Activated CD4-positive, alpha-beta T cell treated with anti-CD3 and anti-CD28 coated beads, Interleukin-2, amount 10 ng/mL, durations not matched to agents 24 days and 14 days (primary cell): ENCODE measurements at regions not wholly inside any gene's neighbourhood (a gene's known extent, or its start where the extent isn't known, plus 50 kb on each side); places are given as distances from the start of the nearest gene placed in this dataset.
"Not testable (repeated sequence)": the region's sequence is repeated elsewhere in the genome, so short reads cannot be mapped to it uniquely, and the experiment has no call there.

Source experiments
- DNase-seq: peaks from one replicate; pipeline ENCODE4 v3.0.0; 2022
- H3K27ac Mint-ChIP-seq: one replicate; pipeline ENCODE4 v1.8.0; 2022; ENCODE audit warnings: mild to moderate bottlenecking, mixed read lengths
- H3K27me3 Mint-ChIP-seq: one replicate; pipeline ENCODE4 v1.8.0; 2022; ENCODE audit warnings: mixed read lengths
- H3K36me3 Mint-ChIP-seq: one replicate; pipeline ENCODE4 v1.8.0; 2022; ENCODE audit warnings: low read depth, mild to moderate bottlenecking, mixed read lengths
- H3K4me1 Mint-ChIP-seq: one replicate; pipeline ENCODE4 v1.8.0; 2021; ENCODE audit warnings: mixed read lengths
- H3K4me3 Mint-ChIP-seq: one replicate; pipeline ENCODE4 v1.8.0; 2022; ENCODE audit warnings: mild to moderate bottlenecking, moderate library complexity, mixed read lengths
- H3K9me3 Mint-ChIP-seq: one replicate; pipeline ENCODE4 v1.8.0; 2021; ENCODE audit warnings: mixed read lengths
- intact Hi-C: fragments of 100-400 bp; cut with micrococcal nuclease; formaldehyde crosslinking; loops from one replicate; pipeline ENCODE4 v1.15.1; 2023

GRCh38 chr14:71452539-71452938, 479.7 kb upstream of the RGS6 start:
- DNase-seq: no peak
- peaks cover 19% of the 10 kb centered on the region for H3K4me1 Mint-ChIP-seq
- H3K9me3 Mint-ChIP-seq: peaks cover 6% of the 10 kb centered on the region
- no peaks in the 10 kb centered on the region for H3K27me3 Mint-ChIP-seq
- H3K4me3 Mint-ChIP-seq: no peak overlapping the region
- intact Hi-C loops: loop anchor here (5.0 kb wide), 1 partner anchor 40 kb away; no protein-coding TSS in a partner anchor
- H3K36me3 Mint-ChIP-seq: peaks cover 8% of the 10 kb centered on the region
- no peak overlapping the region for H3K27ac Mint-ChIP-seq

- no peak for DNase-seq
- no peak overlapping the region for H3K4me3 Mint-ChIP-seq
- no peaks in the 10 kb centered on the region for H3K27me3 Mint-ChIP-seq
- H3K4me1 Mint-ChIP-seq: peaks cover 19% of the 10 kb centered on the region
- peaks cover 10% of the 10 kb centered on the region for H3K36me3 Mint-ChIP-seq
- intact Hi-C loops: loop anchor here (5.0 kb wide), 1 partner anchor 41 kb away; no protein-coding TSS in a partner anchor
- no peak overlapping the region for H3K27ac Mint-ChIP-seq
- peaks cover 5% of the 10 kb centered on the region for H3K9me3 Mint-ChIP-seq
Measured at GRCh38 chr14:71452987-71453386, 479.2 kb upstream of the RGS6 start.

GRCh38 chr14:71454010-71454409, 478.2 kb upstream of the RGS6 start:
- no peak for DNase-seq
- H3K27me3 Mint-ChIP-seq: no peaks in the 10 kb centered on the region
- H3K36me3 Mint-ChIP-seq: peaks cover 12% of the 10 kb centered on the region
- H3K27ac Mint-ChIP-seq: no peak overlapping the region
- H3K9me3 Mint-ChIP-seq: peaks cover 2% of the 10 kb centered on the region
- peaks cover 18% of the 10 kb centered on the region for H3K4me1 Mint-ChIP-seq
- no peak overlapping the region for H3K4me3 Mint-ChIP-seq
- intact Hi-C loops: loop anchor here (5.0 kb wide), 1 partner anchor 42 kb away; no protein-coding TSS in a partner anchor

- peak; percentile 47 for DNase-seq
- no peak overlapping the region for H3K4me3 Mint-ChIP-seq
- H3K9me3 Mint-ChIP-seq: peaks cover 2% of the 10 kb centered on the region
- peaks cover 16% of the 10 kb centered on the region for H3K4me1 Mint-ChIP-seq
- intact Hi-C loops: loop anchor here (5.0 kb wide), 1 partner anchor 42 kb away; no protein-coding TSS in a partner anchor
- peaks cover 19% of the 10 kb centered on the region for H3K36me3 Mint-ChIP-seq
- H3K27ac Mint-ChIP-seq: peak overlapping the region; percentile 32
- no peaks in the 10 kb centered on the region for H3K27me3 Mint-ChIP-seq
Measured at GRCh38 chr14:71454513-71455332, 477.5 kb upstream of the RGS6 start.

GRCh38 chr14:71460091-71460490, 472.1 kb upstream of the RGS6 start:
- Mint-ChIP-seq H3K9me3 (peaks cover 14% of the 10 kb centered on the region), H3K27ac (no peak overlapping the region), H3K4me1 (peaks cover 2% of the 10 kb centered on the region), H3K4me3 (no peak overlapping the region), H3K27me3 (no peaks in the 10 kb centered on the region), H3K36me3 (peaks cover 52% of the 10 kb centered on the region)
- intact Hi-C loops: no loop called here
- DNase-seq: no peak

- H3K4me3 Mint-ChIP-seq, H3K4me1 Mint-ChIP-seq, DNase-seq, H3K27ac Mint-ChIP-seq, H3K27me3 Mint-ChIP-seq, intact Hi-C loops: not testable (repeated sequence)
- Mint-ChIP-seq H3K9me3 (peaks cover 14% of the 10 kb centered on the region), H3K36me3 (peaks cover 61% of the 10 kb centered on the region)
Measured at GRCh38 chr14:71461617-71462016, 470.6 kb upstream of the RGS6 start.

GRCh38 chr14:71463807-71464206, 468.4 kb upstream of the RGS6 start:
- no peak overlapping the region for H3K27ac Mint-ChIP-seq
- H3K9me3 Mint-ChIP-seq: peaks cover 18% of the 10 kb centered on the region
- H3K27me3 Mint-ChIP-seq: no peaks in the 10 kb centered on the region
- intact Hi-C loops: no loop called here
- no peak overlapping the region for H3K4me3 Mint-ChIP-seq
- peaks cover 70% of the 10 kb centered on the region for H3K36me3 Mint-ChIP-seq
- no peaks in the 10 kb centered on the region for H3K4me1 Mint-ChIP-seq
- peak; percentile 20 for DNase-seq

- intact Hi-C loops: no loop called here
- no peak overlapping the region for H3K27ac Mint-ChIP-seq
- peaks cover 9% of the 10 kb centered on the region for H3K4me1 Mint-ChIP-seq
- peaks cover 18% of the 10 kb centered on the region for H3K9me3 Mint-ChIP-seq
- H3K4me3 Mint-ChIP-seq: no peak overlapping the region
- H3K36me3 Mint-ChIP-seq: peaks cover 69% of the 10 kb centered on the region
- no peaks in the 10 kb centered on the region for H3K27me3 Mint-ChIP-seq
- DNase-seq: peak; percentile 25
Measured at GRCh38 chr14:71464840-71465239, 467.4 kb upstream of the RGS6 start.

- Mint-ChIP-seq H3K4me1 (peaks cover 11% of the 10 kb centered on the region), H3K27me3 (no peaks in the 10 kb centered on the region), H3K27ac (no peak overlapping the region), H3K9me3 (peaks cover 18% of the 10 kb centered on the region), H3K36me3 (peaks cover 66% of the 10 kb centered on the region), H3K4me3 (no peak overlapping the region)
- DNase-seq: peak; percentile 28
- intact Hi-C loops: no loop called here
Measured at GRCh38 chr14:71465316-71465715, 466.9 kb upstream of the RGS6 start.

- H3K4me3 Mint-ChIP-seq: no peak overlapping the region
- intact Hi-C loops: no loop called here
Measured at GRCh38 chr14:71466251-71466650, 466.0 kb upstream of the RGS6 start.

GRCh38 chr14:71466946-71467345, 465.3 kb upstream of the RGS6 start:
- peaks cover 18% of the 10 kb centered on the region for H3K4me1 Mint-ChIP-seq
- no peak overlapping the region for H3K4me3 Mint-ChIP-seq
- H3K9me3 Mint-ChIP-seq: peaks cover 12% of the 10 kb centered on the region
- no peak overlapping the region for H3K27ac Mint-ChIP-seq
- no peaks in the 10 kb centered on the region for H3K27me3 Mint-ChIP-seq
- peaks cover 56% of the 10 kb centered on the region for H3K36me3 Mint-ChIP-seq
- DNase-seq: no peak
- intact Hi-C loops: no loop called here

More at GRCh38 chr14:71466251-71466650, 466.0 kb upstream of the RGS6 start:
- no peaks in the 10 kb centered on the region for H3K27me3 Mint-ChIP-seq
- peaks cover 59% of the 10 kb centered on the region for H3K36me3 Mint-ChIP-seq
- H3K4me1 Mint-ChIP-seq: peaks cover 14% of the 10 kb centered on the region
- H3K9me3 Mint-ChIP-seq: peaks cover 18% of the 10 kb centered on the region
- no peak overlapping the region for H3K27ac Mint-ChIP-seq
- DNase-seq: peak; percentile 40

GRCh38 chr14:71467361-71467811, 464.8 kb upstream of the RGS6 start:
- peaks cover 11% of the 10 kb centered on the region for H3K9me3 Mint-ChIP-seq
- peak; percentile 13 for DNase-seq
- no peak overlapping the region for H3K27ac Mint-ChIP-seq
- no peak overlapping the region for H3K4me3 Mint-ChIP-seq
- H3K27me3 Mint-ChIP-seq: no peaks in the 10 kb centered on the region
- intact Hi-C loops: no loop called here
- H3K4me1 Mint-ChIP-seq: peaks cover 21% of the 10 kb centered on the region
- peaks cover 52% of the 10 kb centered on the region for H3K36me3 Mint-ChIP-seq

- Mint-ChIP-seq H3K4me3 (no peak overlapping the region), H3K27ac (no peak overlapping the region), H3K4me1 (peaks cover 25% of the 10 kb centered on the region), H3K27me3 (no peaks in the 10 kb centered on the region), H3K9me3 (peaks cover 10% of the 10 kb centered on the region), H3K36me3 (peaks cover 46% of the 10 kb centered on the region)
- DNase-seq: no peak
- intact Hi-C loops: no loop called here
Measured at GRCh38 chr14:71468701-71469100, 463.5 kb upstream of the RGS6 start.

- DNase-seq: peak; percentile 53
- intact Hi-C loops: loop anchor here (5.0 kb wide), 1 partner anchor 53 kb away; no protein-coding TSS in a partner anchor
- Mint-ChIP-seq H3K27me3 (no peaks in the 10 kb centered on the region), H3K9me3 (peaks cover 4% of the 10 kb centered on the region), H3K36me3 (peaks cover 38% of the 10 kb centered on the region), H3K4me1 (peaks cover 32% of the 10 kb centered on the region), H3K27ac (no peak overlapping the region), H3K4me3 (no peak overlapping the region)
Measured at GRCh38 chr14:71469643-71470335, 462.4 kb upstream of the RGS6 start.
